Left lung (tissue), 4 donors: ENCODE measurements at regions not wholly inside any gene's neighbourhood (a gene's known extent, or its start where the extent isn't known, plus 50 kb on each side); places are given as distances from the start of the nearest gene placed in this dataset.

Experiments used
- ATAC-seq: fragments of 200-7000 bp; cut with Tn5 transposase; one replicate; pipeline ENCODE4 v1.9.1; 2020; ENCODE audit warnings: moderate library complexity
- DNase-seq, 4 donors: peaks; one replicate each; pipeline ENCODE4 v3.0.0-alpha.2; 2013 to 2020
- H3K27ac ChIP-seq, 2 donors: fragments of 200-600 bp; sonication (generic) in 1 of 2; one replicate each; pipeline versions ENCODE4 v1.5.0 to v1.8.0; 2020 to 2021
- H3K27me3 ChIP-seq, 2 donors: fragments of 200-600 bp; sonication (generic) in 1 of 2; one replicate each; pipeline versions ENCODE4 v1.5.0 to v1.8.0; 2020 to 2021
- H3K36me3 ChIP-seq, 2 donors: fragments of 200-600 bp; sonication (generic) in 1 of 2; one replicate each; pipeline versions ENCODE4 v1.5.0 to v1.8.0; 2020 to 2021
- H3K4me1 ChIP-seq, 2 donors: fragments of 200-600 bp; one replicate each; pipeline ENCODE4 v1.8.0; 2021
- H3K4me3 ChIP-seq, 2 donors: fragments of 200-600 bp; sonication (generic) in 1 of 2; one replicate each; pipeline versions ENCODE4 v1.5.0 to v1.8.0; 2020 to 2021; ENCODE audit warnings: mild to moderate bottlenecking in 1 of 2
- H3K9me3 ChIP-seq, 2 donors: fragments of 200-600 bp; sonication (generic) in 1 of 2; one replicate each; pipeline versions ENCODE4 v1.5.0 to v1.8.0; 2020 to 2021
- intact Hi-C, 2 donors: fragments of 100-400 bp; cut with DNase I; formaldehyde crosslinking; loops; one replicate each; pipeline versions ENCODE4 v1.11.2 to v1.14.2; 2022
- TF ChIP-seq, protein P1 (sequence below), 2 donors: fragments of 200-600 bp; sonication (generic) in 1 of 2; IDR thresholded peaks; one replicate each; pipeline versions ENCODE4 v1.5.0 to v1.8.0; 2021; ENCODE audit warnings: antibody characterized with exemption in 2 of 2
- donor health status: DM: no; HTN: yes; CAD: no.
- donor health status: DM: no; HTN: no; CAD: no.

DNA sequence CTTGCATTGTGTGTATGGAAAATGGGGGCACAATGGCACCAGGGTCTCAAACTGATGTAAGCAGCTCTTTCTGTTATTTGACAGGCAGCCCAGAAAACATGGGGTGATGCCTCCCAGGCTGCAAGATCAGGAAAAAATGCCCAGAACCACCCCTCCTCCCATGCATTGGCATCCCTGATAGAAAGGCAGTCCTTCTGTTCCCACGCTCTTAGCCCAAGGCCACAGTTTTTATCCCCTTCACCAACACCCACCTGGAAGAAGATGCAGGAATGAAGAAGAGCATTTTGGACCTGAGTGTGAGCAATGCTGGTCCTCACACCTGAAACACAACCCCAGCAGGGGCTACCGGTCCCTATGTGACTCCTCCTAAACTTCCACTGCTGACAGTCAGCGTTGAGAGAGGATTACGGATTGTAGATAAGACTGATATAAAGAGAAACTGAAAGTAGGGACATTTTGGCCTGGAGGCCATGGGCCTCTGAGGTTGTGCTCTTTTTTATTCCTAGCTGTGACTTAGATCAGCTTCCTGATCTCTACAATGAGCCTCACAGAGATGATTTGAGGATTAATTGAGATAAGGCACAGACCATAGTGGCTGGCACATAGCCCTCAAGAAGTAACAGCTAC is 386.0 kb upstream of the ATP5MC3 start:
- TF ChIP-seq, protein P1, sequence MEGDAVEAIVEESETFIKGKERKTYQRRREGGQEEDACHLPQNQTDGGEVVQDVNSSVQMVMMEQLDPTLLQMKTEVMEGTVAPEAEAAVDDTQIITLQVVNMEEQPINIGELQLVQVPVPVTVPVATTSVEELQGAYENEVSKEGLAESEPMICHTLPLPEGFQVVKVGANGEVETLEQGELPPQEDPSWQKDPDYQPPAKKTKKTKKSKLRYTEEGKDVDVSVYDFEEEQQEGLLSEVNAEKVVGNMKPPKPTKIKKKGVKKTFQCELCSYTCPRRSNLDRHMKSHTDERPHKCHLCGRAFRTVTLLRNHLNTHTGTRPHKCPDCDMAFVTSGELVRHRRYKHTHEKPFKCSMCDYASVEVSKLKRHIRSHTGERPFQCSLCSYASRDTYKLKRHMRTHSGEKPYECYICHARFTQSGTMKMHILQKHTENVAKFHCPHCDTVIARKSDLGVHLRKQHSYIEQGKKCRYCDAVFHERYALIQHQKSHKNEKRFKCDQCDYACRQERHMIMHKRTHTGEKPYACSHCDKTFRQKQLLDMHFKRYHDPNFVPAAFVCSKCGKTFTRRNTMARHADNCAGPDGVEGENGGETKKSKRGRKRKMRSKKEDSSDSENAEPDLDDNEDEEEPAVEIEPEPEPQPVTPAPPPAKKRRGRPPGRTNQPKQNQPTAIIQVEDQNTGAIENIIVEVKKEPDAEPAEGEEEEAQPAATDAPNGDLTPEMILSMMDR (IDR thresholded peaks at IDR 0.05), result no peak
- Histone ChIP-seq H3K9me3 (no peaks in the 10 kb centered on the region), H3K4me1 (no peaks in the 10 kb centered on the region), H3K36me3 (no peaks in the 10 kb centered on the region), H3K4me3 (no peak overlapping the region), H3K27me3 (no peaks in the 10 kb centered on the region), H3K27ac (no peak overlapping the region)
- no peak for DNase-seq
- intact Hi-C loops, result no loop called here
- ATAC-seq, result no peak

DNA sequence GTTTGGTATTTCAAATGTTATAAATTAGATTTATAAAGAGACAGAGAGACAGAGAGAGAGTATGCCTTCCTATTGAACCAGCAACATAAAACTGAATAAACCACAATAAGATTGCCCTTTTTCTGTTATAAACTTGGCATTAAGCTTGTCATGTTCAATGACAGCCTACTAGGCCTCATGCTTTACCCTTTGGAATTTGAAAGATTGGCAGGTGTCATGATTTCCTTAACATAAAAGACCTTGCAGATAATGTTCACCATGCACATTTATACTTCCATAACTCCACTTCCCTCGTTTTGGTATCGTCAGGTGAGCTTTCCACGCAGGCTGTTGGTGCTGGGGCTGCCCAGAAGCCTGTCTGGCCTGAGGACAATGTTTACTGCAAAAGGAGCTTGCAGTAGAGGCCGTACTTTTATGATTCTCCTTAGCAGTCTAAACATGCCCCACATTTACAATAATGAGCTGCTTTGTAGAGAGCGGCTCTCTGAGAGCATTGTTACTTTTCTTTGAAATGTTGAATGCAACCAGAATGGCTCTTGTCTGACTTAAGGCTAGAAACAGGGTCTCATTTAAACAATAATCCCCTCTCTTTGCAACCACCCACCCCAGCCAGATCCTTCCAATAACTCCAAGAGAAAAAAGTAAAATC is 379.1 kb upstream of the ATP5MC3 start:
- ATAC-seq (no peak), DNase-seq (no peak)
- TF ChIP-seq, protein P1 (IDR thresholded peaks at IDR 0.05), result no peak

DNA sequence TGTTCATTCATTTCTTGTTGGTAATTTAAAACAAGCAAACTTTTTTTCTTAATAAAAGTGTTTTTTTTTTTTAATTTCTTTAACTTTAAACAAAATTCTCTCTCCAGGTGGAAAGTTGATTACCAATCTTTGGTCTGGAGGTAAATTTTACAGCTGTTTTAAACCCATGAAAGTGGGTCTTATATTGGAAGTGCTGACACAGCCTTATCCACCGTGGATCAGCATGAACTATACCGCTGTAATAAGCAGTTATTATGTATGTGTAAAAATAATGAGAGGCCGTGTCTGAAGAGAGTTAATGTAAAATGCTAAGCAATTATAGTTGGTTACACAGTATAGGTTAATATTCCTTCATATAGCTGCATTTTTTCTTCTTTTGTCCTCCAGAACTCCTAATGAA is 378.1 kb upstream of the ATP5MC3 start:
- H3K27ac ChIP-seq, result no peak overlapping the region
- TF ChIP-seq, protein P1 (IDR thresholded peaks at IDR 0.05), result no peak
- ATAC-seq (no peak), DNase-seq (no peak)
- no peaks in the 10 kb centered on the region for H3K4me1 ChIP-seq
- H3K36me3 ChIP-seq, result no peaks in the 10 kb centered on the region
- no peak overlapping the region for H3K4me3 ChIP-seq
- intact Hi-C loops, result no loop called here
- H3K27me3 ChIP-seq, result no peaks in the 10 kb centered on the region
- no peaks in the 10 kb centered on the region for H3K9me3 ChIP-seq

More for the DNA sequence above, 379.1 kb upstream of the ATP5MC3 start:
- H3K4me1 ChIP-seq, result no peaks in the 10 kb centered on the region
- H3K9me3 ChIP-seq, result no peaks in the 10 kb centered on the region
- intact Hi-C loops, result no loop called here
- H3K36me3 ChIP-seq, result no peaks in the 10 kb centered on the region
- H3K27ac ChIP-seq, result no peak overlapping the region
- no peaks in the 10 kb centered on the region for H3K27me3 ChIP-seq
- H3K4me3 ChIP-seq, result no peak overlapping the region

DNA sequence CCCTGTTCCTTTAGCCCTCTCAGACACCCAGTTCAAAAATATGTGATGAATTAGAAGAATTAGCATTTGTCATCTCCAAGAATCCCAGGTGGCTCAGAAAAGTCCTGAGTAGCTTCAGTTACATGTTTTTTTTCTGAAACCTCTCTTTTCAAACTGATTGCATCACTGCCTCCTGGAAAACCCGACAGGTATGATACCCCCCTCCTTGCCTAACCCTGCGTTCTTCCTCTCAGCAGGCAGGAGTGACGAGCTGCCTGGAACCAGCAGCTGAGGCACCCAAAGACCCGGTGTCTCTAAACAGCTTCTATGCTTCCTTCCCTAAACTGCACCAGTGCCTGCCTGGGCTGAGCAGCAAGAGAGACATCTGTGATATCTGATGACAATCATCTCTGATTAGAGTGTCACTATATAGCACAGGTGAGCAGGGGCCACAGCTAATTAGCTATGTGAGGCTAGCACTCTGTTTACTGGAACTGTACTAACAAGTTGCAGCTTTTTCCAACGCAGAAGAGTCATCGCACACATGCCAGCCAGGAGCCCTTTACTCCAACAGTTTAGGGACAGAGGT is 376.4 kb upstream of the ATP5MC3 start:
- no peak for ATAC-seq
- Histone ChIP-seq H3K9me3 (no peaks in the 10 kb centered on the region), H3K36me3 (no peaks in the 10 kb centered on the region), H3K27ac (no peak overlapping the region), H3K4me1 (no peaks in the 10 kb centered on the region), H3K4me3 (no peak overlapping the region), H3K27me3 (no peaks in the 10 kb centered on the region)
- TF ChIP-seq, protein P1 (IDR thresholded peaks at IDR 0.05), result no peak
- no peak for DNase-seq
- intact Hi-C loops, result no loop called here

DNA sequence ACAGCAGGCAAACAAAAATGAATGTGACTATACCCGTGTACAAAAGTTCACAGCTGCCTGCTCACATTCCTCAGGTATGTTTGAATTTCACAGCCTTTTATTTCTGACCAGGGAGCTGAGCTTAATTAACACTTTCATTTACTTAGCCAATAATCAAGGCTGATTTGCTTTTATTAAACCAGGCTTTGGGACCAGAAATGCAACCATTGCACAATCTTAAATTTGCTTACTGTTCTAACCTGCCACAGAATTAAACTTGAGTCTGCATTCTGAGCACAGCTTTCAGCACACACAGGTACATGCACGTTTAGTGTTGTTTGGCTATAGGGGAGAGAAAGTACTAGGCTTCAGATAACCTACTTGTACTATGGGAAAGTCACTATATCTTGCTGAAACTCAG is 372.4 kb upstream of the ATP5MC3 start:
- no peaks in the 10 kb centered on the region for H3K9me3 ChIP-seq
- H3K4me3 ChIP-seq, result no peak overlapping the region
- no peak overlapping the region for H3K27ac ChIP-seq
- no peaks in the 10 kb centered on the region for H3K36me3 ChIP-seq
- no peaks in the 10 kb centered on the region for H3K27me3 ChIP-seq
- TF ChIP-seq, protein P1 (IDR thresholded peaks at IDR 0.05), result no peak
- no peaks in the 10 kb centered on the region for H3K4me1 ChIP-seq
- intact Hi-C loops, result no loop called here
- no peak for DNase-seq
- ATAC-seq, result no peak
